GM23338 (cell line): ENCODE measurements at regions not wholly inside any gene's neighbourhood (a gene's known extent, or its start where the extent isn't known, plus 50 kb on each side); places are given as distances from the start of the nearest gene placed in this dataset.

Experiments used
- ATAC-seq: fragments of 200-7000 bp; cut with Tn5 transposase; 3 replicates; pipeline ENCODE4 v1.9.1; 2020
- DNase-seq: peaks from one replicate; pipeline ENCODE4 v3.0.0-alpha.2; 2015; ENCODE audit warnings: low spot score
- H2AFZ ChIP-seq: fragments of 200-600 bp; sonication (generic); 2 replicates; pipeline ENCODE4 v1.8.0; 2016; ENCODE audit warnings: antibody characterized with exemption, mild to moderate bottlenecking, moderate library complexity
- H3F3A ChIP-seq: fragments of 200-600 bp; sonication (generic); replicated peaks from 2 replicates; pipeline ENCODE4 v1.8.0; 2017; ENCODE audit warnings: antibody characterized with exemption, mixed run types, low read depth
- H3K27ac ChIP-seq: fragments of 200-600 bp; sonication (generic); 2 replicates; pipeline ENCODE4 v1.6.1; 2016; ENCODE audit warnings: low read depth
- H3K27me3 ChIP-seq: fragments of 200-600 bp; sonication (generic); 2 replicates; pipeline ENCODE4 v1.8.0; 2016; ENCODE audit warnings: mild to moderate bottlenecking, mixed run types, moderate library complexity; ENCODE audit not compliant: insufficient read depth
- H3K36me3 ChIP-seq: fragments of 200-600 bp; sonication (generic); 2 replicates; pipeline ENCODE4 v1.8.0; 2016; ENCODE audit warnings: mild to moderate bottlenecking; ENCODE audit not compliant: insufficient read depth
- H3K4me1 ChIP-seq: fragments of 200-600 bp; sonication (generic); 2 replicates; pipeline ENCODE4 v1.8.0; 2016; ENCODE audit warnings: mild to moderate bottlenecking, moderate library complexity; ENCODE audit not compliant: insufficient read depth
- H3K4me2 ChIP-seq: fragments of 200-600 bp; sonication (generic); 2 replicates; pipeline ENCODE4 v1.7.1; 2017; ENCODE audit warnings: mixed run types
- H3K4me3 ChIP-seq: fragments of 200-600 bp; sonication (generic); 2 replicates; pipeline ENCODE4 v1.6.1; 2016; ENCODE audit warnings: mixed run types
- H3K79me2 ChIP-seq: fragments of 200-600 bp; sonication (generic); replicated peaks from 2 replicates; pipeline ENCODE4 v1.8.0; 2017; ENCODE audit warnings: mild to moderate bottlenecking; ENCODE audit not compliant: insufficient read depth
- H3K9me2 ChIP-seq: fragments of 200-600 bp; sonication (generic); 2 replicates; pipeline ENCODE4 v1.8.0; 2017; ENCODE audit not compliant: insufficient read depth
- H4K20me1 ChIP-seq: fragments of 200-600 bp; sonication (generic); replicated peaks from 2 replicates; pipeline ENCODE4 v1.8.0; 2017; ENCODE audit warnings: mild to moderate bottlenecking; ENCODE audit not compliant: insufficient read depth
- H3K27ac Mint-ChIP-seq: 2 replicates; pipeline ENCODE4 v1.8.0; 2020; ENCODE audit warnings: inconsistent platforms, mild to moderate bottlenecking, moderate library complexity, mixed read lengths
- H3K27me3 Mint-ChIP-seq: 3 replicates; pipeline ENCODE4 v1.8.0; 2022; ENCODE audit warnings: low read depth, mild to moderate bottlenecking, moderate library complexity, mixed read lengths, inconsistent platforms; ENCODE audit not compliant: insufficient read depth, poor library complexity
- H3K36me3 Mint-ChIP-seq: 3 replicates; pipeline ENCODE4 v1.8.0; 2021; ENCODE audit warnings: low read depth, mild to moderate bottlenecking, inconsistent platforms, moderate library complexity, mixed read lengths
- H3K4me1 Mint-ChIP-seq: 3 replicates; pipeline ENCODE4 v1.8.0; 2020; ENCODE audit warnings: mild to moderate bottlenecking, inconsistent platforms, mixed read lengths
- H3K4me3 Mint-ChIP-seq: 3 replicates; pipeline ENCODE4 v1.8.0; 2021; ENCODE audit warnings: moderate library complexity, mild to moderate bottlenecking, inconsistent platforms, mixed read lengths
- H3K9me3 Mint-ChIP-seq: 3 replicates; pipeline ENCODE4 v1.8.0; 2020; ENCODE audit warnings: moderate library complexity, mild to moderate bottlenecking, inconsistent platforms, mixed read lengths
- CREB1 ChIP-seq: fragments of 250-450 bp; sonication (Bioruptor Pico); IDR thresholded peaks from 2 replicates; pipeline ENCODE4 v1.5.0; 2020; ENCODE audit warnings: low read depth, mild to moderate bottlenecking, moderate library complexity
- CTCF ChIP-seq, 2 experiments: fragments of 200-600 bp in 1 of 2; sonication (generic) in 1 of 2; conservative IDR thresholded peaks; 2 replicates each; pipeline versions ENCODE4 v1.5.1 to v1.6.1; 2016 to 2017; ENCODE audit warnings: antibody characterized with exemption in 2 of 2, low read depth in 2 of 2, mild to moderate bottlenecking in 2 of 2, moderate library complexity in 1 of 2
- EZH2 ChIP-seq: fragments of 200-600 bp; sonication (generic); IDR thresholded peaks from one replicate; pipeline ENCODE4 v1.8.0; 2017; ENCODE audit warnings: antibody characterized with exemption, mild to moderate bottlenecking, low read depth; ENCODE audit not compliant: unreplicated experiment
- EZH2phosphoT487 ChIP-seq: fragments of 200-600 bp; sonication (generic); IDR thresholded peaks from one replicate; pipeline ENCODE4 v1.8.1; 2018; ENCODE audit warnings: antibody characterized with exemption; ENCODE audit not compliant: unreplicated experiment
- JUNB ChIP-seq: IDR thresholded peaks from one replicate; pipeline ENCODE4 v1.6.1; 2016; ENCODE audit warnings: antibody characterized with exemption; ENCODE audit not compliant: unreplicated experiment
- NANOG ChIP-seq: IDR thresholded peaks from 2 replicates; pipeline ENCODE4 v1.6.1; 2016; ENCODE audit warnings: antibody characterized with exemption, borderline replicate concordance
- POLR2AphosphoS5 ChIP-seq: IDR thresholded peaks from 2 replicates; pipeline ENCODE4 v1.6.1; 2016; ENCODE audit warnings: antibody characterized with exemption, low read depth
- STAT1 ChIP-seq: IDR thresholded peaks from one replicate; pipeline ENCODE4 v1.6.1; 2016; ENCODE audit warnings: antibody characterized with exemption; ENCODE audit not compliant: unreplicated experiment
- ZNF114 ChIP-seq: fragments of 250-450 bp; sonication (Bioruptor Pico); IDR thresholded peaks from 2 replicates; pipeline ENCODE4 v1.5.0; 2020; ENCODE audit warnings: mild to moderate bottlenecking, moderate library complexity
- ZNF331 ChIP-seq: fragments of 250-450 bp; sonication (Bioruptor Pico); IDR thresholded peaks from 2 replicates; pipeline ENCODE4 v1.5.0; 2020; ENCODE audit warnings: low read depth, mild to moderate bottlenecking, moderate library complexity
- TF ChIP-seq, protein P1 (sequence below): IDR thresholded peaks from 2 replicates; pipeline ENCODE4 v1.6.1; 2016; ENCODE audit warnings: antibody characterized with exemption
- TF ChIP-seq, protein P2 (sequence below): IDR thresholded peaks from one replicate; pipeline ENCODE4 v1.6.1; 2018; ENCODE audit warnings: antibody characterized with exemption; ENCODE audit not compliant: unreplicated experiment

DNA sequence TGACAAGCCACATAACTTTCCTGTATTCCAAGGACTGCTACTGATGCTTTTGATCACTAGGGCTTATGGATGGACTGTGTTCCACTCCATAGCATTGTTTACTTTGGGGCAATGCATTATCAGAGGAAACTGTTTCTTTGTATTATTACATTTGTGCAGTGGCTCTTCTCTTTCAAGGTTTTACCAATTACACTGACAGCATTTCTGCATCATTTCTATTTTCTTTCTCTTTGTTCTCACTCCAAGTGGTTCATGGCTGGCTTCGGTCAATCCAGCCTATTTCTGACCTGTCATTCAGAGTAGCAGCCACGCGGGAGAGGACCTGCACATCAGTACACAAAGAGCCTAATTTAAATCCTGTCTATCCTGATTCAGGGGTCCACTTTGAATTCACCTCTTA, 711.0 kb downstream of the TLE4 start:
- Mint-ChIP-seq H3K9me3 (no peaks in the 10 kb centered on the region; the same call in 2 of the 3 replicates), H3K4me3 (no peak overlapping the region), H3K27me3 (peaks cover 2% of the 10 kb centered on the region), H3K27ac (no peak overlapping the region), H3K36me3 (no peaks in the 10 kb centered on the region), H3K4me1 (peaks cover 25% of the 10 kb centered on the region)
- DNase-seq: no peak
- ATAC-seq: no peak
- Histone ChIP-seq H3K79me2 (no peaks in the 10 kb centered on the region), H3K9me2 (no peaks in the 10 kb centered on the region), H3K27ac (no peak overlapping the region), H3F3A (no peaks in the 10 kb centered on the region), H3K36me3 (no peaks in the 10 kb centered on the region), H2AFZ (peak overlapping the region; percentile 44; the same call in 1 of the 2 replicates), H3K4me2 (no peak overlapping the region), H3K4me1 (peaks cover 14% of the 10 kb centered on the region), H3K27me3 (no peaks in the 10 kb centered on the region), H4K20me1 (no peaks in the 10 kb centered on the region), H3K4me3 (no peak overlapping the region)
- TF ChIP-seq, protein P1, sequence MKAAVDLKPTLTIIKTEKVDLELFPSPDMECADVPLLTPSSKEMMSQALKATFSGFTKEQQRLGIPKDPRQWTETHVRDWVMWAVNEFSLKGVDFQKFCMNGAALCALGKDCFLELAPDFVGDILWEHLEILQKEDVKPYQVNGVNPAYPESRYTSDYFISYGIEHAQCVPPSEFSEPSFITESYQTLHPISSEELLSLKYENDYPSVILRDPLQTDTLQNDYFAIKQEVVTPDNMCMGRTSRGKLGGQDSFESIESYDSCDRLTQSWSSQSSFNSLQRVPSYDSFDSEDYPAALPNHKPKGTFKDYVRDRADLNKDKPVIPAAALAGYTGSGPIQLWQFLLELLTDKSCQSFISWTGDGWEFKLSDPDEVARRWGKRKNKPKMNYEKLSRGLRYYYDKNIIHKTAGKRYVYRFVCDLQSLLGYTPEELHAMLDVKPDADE: no peak
- TF ChIP-seq EZH2 (no peak), EZH2phosphoT487 (no peak)
- TF ChIP-seq, protein P2, sequence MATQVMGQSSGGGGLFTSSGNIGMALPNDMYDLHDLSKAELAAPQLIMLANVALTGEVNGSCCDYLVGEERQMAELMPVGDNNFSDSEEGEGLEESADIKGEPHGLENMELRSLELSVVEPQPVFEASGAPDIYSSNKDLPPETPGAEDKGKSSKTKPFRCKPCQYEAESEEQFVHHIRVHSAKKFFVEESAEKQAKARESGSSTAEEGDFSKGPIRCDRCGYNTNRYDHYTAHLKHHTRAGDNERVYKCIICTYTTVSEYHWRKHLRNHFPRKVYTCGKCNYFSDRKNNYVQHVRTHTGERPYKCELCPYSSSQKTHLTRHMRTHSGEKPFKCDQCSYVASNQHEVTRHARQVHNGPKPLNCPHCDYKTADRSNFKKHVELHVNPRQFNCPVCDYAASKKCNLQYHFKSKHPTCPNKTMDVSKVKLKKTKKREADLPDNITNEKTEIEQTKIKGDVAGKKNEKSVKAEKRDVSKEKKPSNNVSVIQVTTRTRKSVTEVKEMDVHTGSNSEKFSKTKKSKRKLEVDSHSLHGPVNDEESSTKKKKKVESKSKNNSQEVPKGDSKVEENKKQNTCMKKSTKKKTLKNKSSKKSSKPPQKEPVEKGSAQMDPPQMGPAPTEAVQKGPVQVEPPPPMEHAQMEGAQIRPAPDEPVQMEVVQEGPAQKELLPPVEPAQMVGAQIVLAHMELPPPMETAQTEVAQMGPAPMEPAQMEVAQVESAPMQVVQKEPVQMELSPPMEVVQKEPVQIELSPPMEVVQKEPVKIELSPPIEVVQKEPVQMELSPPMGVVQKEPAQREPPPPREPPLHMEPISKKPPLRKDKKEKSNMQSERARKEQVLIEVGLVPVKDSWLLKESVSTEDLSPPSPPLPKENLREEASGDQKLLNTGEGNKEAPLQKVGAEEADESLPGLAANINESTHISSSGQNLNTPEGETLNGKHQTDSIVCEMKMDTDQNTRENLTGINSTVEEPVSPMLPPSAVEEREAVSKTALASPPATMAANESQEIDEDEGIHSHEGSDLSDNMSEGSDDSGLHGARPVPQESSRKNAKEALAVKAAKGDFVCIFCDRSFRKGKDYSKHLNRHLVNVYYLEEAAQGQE: no peak

- no peaks in the 10 kb centered on the region for H4K20me1 ChIP-seq
- H3F3A ChIP-seq: no peaks in the 10 kb centered on the region
- peaks cover 2% of the 10 kb centered on the region for H3K27me3 Mint-ChIP-seq
- H3K9me2 ChIP-seq: 0 out of 2 replicates have a peak, but pooled peaks cover 1% of the 10 kb centered on the region
- no peak for ATAC-seq
- no peak overlapping the region for H3K4me3 Mint-ChIP-seq
- no peak overlapping the region for H3K4me2 ChIP-seq
- peaks cover 25% of the 10 kb centered on the region for H3K9me3 Mint-ChIP-seq
- H3K27ac ChIP-seq: no peak overlapping the region
- H3K4me1 ChIP-seq: no peaks in the 10 kb centered on the region
- H3K79me2 ChIP-seq: no peaks in the 10 kb centered on the region
- no peak overlapping the region for H2AFZ ChIP-seq
- H3K4me3 ChIP-seq: no peak overlapping the region
- no peaks in the 10 kb centered on the region for H3K4me1 Mint-ChIP-seq
- peaks cover 21% of the 10 kb centered on the region; the same call in 2 of the 3 replicates for H3K36me3 Mint-ChIP-seq
- H3K36me3 ChIP-seq: peaks cover 11% of the 10 kb centered on the region; the same call in 1 of the 2 replicates
- no peak overlapping the region for H3K27ac Mint-ChIP-seq
- DNase-seq: no peak
- no peaks in the 10 kb centered on the region for H3K27me3 ChIP-seq
- TF ChIP-seq ZNF114 (CRISPR knock-in tag) (no peak), NANOG (no peak), CTCF (conservative IDR thresholded peaks at IDR 0.05; ENCODE audit: low read depth in 2 of 2) (no peak), JUNB (no peak), EZH2phosphoT487 (no peak), CREB1 (CRISPR knock-in tag) (no peak), POLR2AphosphoS5 (no peak), EZH2 (no peak), ZNF331 (CRISPR knock-in tag) (no peak), STAT1 (no peak)
- TF ChIP-seq, protein P2: no peak
- TF ChIP-seq, protein P1: no peak
Observed at GRCh38 chr9:80259079-80259478, 687.3 kb downstream of the TLE4 start.
